Coronary artery (tissue), 2 donors: ENCODE measurements at regions not wholly inside any gene's neighbourhood (a gene's known extent, or its start where the extent isn't known, plus 50 kb on each side); places are given as distances from the start of the nearest gene placed in this dataset.
A peak's percentile ranks its signal among the peaks of the same experiment; 100 is the strongest.

Experiments
- DNase-seq: peaks from one replicate; pipeline ENCODE4 v3.0.0-alpha.2; 2017; ENCODE audit warnings: low spot score
- H3K27ac ChIP-seq, 2 donors: fragments of 200-600 bp; sonication (generic); one replicate each; pipeline ENCODE4 v1.5.1; 2016 to 2019
- H3K4me3 ChIP-seq: fragments of 200-600 bp; sonication (generic); 2 replicates; pipeline ENCODE4 v1.5.1; 2016; ENCODE audit warnings: mild to moderate bottlenecking, moderate library complexity
- TF ChIP-seq, protein P1 (sequence below): fragments of 200-600 bp; sonication (generic); IDR thresholded peaks from one replicate; pipeline ENCODE4 v1.5.1; 2019; ENCODE audit warnings: antibody characterized with exemption

DNA sequence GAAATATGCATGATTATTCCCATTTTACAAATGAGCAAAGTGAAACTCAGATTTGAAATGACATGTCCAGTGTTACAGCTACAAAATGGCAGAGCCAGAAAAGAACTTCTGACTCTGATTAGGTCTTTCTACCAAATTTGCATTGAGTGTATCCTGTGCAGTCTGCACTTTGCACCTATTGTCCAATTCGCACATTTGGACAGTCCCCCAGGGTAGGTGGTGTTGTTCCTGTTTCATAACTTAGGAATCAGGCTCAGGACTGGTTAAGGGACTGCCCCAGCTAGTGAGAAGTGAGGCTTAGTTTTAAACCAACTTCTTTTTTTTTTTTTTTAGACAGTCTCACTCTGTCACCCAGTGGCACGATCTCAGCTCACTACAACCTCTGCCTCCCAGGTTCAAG, 137.9 kb upstream of the NALF2 start:
- H3K4me3 ChIP-seq, result no peak overlapping the region
- H3K27ac ChIP-seq, result no peak overlapping the region
- TF ChIP-seq, protein P1, sequence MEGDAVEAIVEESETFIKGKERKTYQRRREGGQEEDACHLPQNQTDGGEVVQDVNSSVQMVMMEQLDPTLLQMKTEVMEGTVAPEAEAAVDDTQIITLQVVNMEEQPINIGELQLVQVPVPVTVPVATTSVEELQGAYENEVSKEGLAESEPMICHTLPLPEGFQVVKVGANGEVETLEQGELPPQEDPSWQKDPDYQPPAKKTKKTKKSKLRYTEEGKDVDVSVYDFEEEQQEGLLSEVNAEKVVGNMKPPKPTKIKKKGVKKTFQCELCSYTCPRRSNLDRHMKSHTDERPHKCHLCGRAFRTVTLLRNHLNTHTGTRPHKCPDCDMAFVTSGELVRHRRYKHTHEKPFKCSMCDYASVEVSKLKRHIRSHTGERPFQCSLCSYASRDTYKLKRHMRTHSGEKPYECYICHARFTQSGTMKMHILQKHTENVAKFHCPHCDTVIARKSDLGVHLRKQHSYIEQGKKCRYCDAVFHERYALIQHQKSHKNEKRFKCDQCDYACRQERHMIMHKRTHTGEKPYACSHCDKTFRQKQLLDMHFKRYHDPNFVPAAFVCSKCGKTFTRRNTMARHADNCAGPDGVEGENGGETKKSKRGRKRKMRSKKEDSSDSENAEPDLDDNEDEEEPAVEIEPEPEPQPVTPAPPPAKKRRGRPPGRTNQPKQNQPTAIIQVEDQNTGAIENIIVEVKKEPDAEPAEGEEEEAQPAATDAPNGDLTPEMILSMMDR, result no peak
- DNase-seq, result no peak

DNA sequence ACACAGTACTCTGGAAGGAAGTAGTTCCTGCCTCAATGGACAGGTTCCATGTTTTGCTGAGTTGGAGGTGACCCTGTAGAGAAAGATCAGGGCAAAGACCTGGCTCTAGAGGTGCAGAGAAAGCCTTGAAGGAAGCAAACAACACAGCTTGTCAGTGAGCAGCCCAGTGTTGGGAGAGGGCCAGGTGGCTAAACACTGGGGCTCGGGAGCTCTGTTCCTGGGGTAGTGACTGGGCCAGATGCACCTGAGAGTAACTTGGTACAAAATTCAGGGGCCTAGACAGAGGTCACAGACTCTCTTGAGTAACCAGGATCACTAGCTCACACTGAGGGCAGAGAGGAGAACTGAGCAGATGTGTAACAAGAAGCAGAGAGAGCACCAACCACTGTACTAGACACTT, 138.4 kb upstream of the NALF2 start:
- no peak overlapping the region for H3K4me3 ChIP-seq
- DNase-seq, result peak; percentile 55
- TF ChIP-seq, protein P1, result no peak
- H3K27ac ChIP-seq, result no peak overlapping the region

DNA sequence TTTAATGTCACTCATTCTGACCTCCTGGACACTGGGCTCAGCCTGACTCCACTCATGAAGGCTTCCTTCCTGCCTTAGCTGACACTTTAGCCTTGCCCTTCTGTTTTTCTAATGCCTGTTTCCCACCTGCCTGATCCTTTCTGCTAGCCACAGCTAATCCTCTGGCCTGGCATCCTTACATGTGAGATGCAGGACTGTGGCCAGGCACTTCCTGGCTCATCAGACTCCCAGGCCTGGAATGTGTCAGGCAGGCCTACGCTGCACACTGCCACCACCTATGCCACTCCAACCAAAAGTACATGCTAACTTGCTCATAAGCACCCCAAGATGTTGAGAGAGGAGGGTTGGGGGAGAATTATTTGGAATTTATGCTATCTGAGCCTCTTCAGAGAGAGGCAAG, 138.8 kb upstream of the NALF2 start:
- DNase-seq, result peak; percentile 24
- H3K27ac ChIP-seq, result no peak overlapping the region
- no peak overlapping the region for H3K4me3 ChIP-seq
- TF ChIP-seq, protein P1, result no peak

DNA sequence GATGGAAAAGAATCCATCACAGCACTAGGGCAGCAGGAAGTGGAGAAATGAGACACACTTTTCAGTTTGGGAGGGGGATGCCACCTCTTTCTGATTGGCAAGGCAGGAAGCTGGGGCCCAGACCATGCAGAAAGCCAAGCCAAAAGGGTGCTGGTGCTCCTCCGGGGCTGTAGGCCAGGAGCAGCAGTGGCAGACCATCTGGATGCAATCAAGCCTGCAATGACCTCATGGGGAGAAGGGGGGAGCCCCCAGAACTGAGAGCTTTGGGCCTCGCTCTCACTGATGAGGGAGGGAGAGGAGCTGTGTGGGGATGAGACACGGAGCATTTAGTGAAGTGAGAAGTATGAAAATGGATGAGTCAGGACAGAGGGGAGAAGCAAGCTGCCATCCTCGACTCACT, 141.3 kb upstream of the NALF2 start:
- no peak for DNase-seq
- peak overlapping the region in 1 of 2 donors; percentile 45 for H3K27ac ChIP-seq
- TF ChIP-seq, protein P1, result no peak
- no peak overlapping the region for H3K4me3 ChIP-seq

DNA sequence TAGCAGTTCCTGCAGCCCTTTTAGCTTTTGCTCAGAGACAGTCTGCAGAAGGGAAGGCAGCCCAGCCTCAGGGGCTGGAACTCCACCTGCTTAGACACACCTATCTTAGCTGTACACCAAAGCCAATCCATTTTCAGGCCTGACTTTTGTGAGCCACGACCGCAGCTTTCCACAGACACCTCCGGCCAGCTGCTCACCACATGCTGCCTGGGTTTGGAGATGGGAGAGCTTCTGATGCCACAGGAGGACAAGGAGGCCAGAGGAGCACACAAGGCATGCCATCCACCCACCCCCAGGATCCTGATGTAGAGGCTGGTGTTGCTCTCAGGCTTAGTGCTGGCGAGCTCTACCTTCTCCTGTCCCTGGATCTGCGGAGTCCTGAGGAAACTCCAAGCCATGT, 141.8 kb upstream of the NALF2 start:
- no peak for DNase-seq
- Histone ChIP-seq H3K27ac (peak overlapping the region in 1 of 2 donors; percentile 45), H3K4me3 (no peak overlapping the region)
- TF ChIP-seq, protein P1, result no peak

DNA sequence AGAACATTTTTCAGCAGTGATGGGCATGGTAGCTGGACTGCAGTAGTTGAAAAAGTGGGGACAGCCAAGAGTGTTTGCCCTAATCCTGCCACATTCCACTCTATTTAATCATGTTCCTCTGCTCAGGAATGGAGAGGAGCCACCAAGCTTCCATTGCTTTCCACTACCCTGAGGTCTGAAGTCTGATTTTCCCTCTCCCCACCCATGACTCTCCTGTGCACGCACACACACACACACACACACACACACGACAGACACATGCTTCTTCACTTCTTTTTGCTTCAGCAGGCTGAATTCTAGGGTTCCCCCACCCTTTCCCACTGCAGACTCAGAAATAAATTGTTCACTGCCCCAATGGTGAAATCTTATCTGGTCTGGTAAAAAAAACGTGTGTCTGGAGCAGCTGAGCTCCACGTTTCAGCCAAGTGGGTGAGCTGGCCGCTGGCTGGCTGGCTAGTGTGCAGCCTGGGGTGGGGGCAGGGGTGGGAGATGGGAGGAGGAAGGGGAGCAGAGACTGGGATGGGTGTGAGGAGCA, 142.7 kb upstream of the NALF2 start:
- Histone ChIP-seq H3K4me3 (no peak overlapping the region), H3K27ac (peak overlapping the region in 1 of 2 donors; percentile 68)
- TF ChIP-seq, protein P1, result no peak
- DNase-seq, result no peak

DNA sequence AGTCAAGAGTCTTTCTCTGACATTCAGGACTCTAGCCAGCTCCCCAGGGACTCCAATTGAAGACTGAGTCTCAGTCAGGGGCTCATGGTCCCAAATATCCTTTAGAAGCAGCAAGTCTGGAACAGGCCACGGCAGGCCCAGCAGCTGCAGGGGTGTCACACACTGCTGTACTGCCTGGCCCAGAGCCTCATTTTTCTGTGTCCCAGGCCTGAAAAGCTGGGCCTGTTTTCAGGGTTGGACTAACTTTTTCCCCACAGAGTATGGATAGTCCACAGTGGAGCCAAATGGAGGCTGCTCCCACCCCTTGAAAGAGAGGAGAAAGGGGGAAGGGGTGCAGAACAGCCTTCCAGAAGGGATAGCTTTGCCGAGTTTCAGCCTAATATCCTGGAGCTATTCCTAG, 146.8 kb upstream of the NALF2 start:
- TF ChIP-seq, protein P1, result no peak
- no peak overlapping the region for H3K27ac ChIP-seq
- DNase-seq, result no peak
- H3K4me3 ChIP-seq, result no peak overlapping the region
